ENCODE measurements at regions not wholly inside any gene's neighbourhood (a gene's known extent, or its start where the extent isn't known, plus 50 kb on each side); places are given as distances from the start of the nearest gene placed in this dataset.

DNA sequence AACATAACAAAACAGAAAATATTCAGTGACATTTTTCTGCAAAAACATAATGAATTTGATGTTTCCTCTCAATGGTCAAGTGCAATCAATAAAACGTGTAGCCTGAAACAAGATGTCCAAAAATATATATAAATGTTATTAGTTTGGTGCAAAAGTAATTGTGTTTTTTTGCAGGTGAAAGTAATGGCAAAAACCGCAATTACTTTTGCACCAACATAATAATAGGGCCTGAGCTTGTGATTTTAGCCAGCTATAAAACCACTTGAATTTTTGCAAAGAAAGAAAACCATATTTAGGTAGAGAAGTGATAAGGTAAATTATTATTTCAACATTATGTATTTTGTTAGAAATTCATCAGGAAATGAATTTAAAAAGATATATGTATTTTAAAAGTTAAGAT is 475.3 kb upstream of the AMOT start:
- H3K27ac Mint-ChIP-seq, result no peak overlapping the region
- no peak overlapping the region for H3K4me3 Mint-ChIP-seq
- H3K27me3 Mint-ChIP-seq, result no peaks in the 10 kb centered on the region
- H3K9me3 Mint-ChIP-seq, result no peaks in the 10 kb centered on the region
- no peaks in the 10 kb centered on the region for H3K4me1 Mint-ChIP-seq
- no peaks in the 10 kb centered on the region for H3K36me3 Mint-ChIP-seq (ENCODE audit: low read depth)
- ChIA-PET POLR2A (no interaction called here), CTCF (no interaction called here)
- DNase-seq, result no peak

DNA sequence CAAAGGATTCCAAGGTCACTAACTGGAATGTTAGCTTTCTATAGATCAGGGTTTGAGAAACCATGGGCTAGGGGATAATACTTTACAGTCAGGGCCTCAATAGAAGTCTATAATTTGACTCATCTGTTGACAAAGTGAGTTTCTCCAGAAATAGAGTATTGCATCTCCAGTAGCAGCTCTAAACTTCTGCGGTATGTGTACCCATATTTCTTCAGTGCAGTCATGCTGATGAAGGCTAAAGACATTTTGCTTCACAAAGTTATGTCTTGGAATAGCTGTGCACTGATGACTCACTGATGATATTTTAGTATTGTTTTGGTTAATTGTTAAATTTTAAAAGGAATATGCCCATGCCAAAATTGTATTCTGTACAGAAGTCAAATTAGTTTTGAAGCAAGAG is 464.9 kb upstream of the AMOT start:
- Mint-ChIP-seq H3K4me3 (no peak overlapping the region), H3K4me1 (no peaks in the 10 kb centered on the region), H3K27ac (no peak overlapping the region), H3K9me3 (no peaks in the 10 kb centered on the region), H3K27me3 (no peaks in the 10 kb centered on the region), H3K36me3 (ENCODE audit: low read depth) (no peaks in the 10 kb centered on the region)
- no peak for DNase-seq
- CTCF ChIA-PET, result no interaction called here
- POLR2A ChIA-PET, result no interaction called here

DNA sequence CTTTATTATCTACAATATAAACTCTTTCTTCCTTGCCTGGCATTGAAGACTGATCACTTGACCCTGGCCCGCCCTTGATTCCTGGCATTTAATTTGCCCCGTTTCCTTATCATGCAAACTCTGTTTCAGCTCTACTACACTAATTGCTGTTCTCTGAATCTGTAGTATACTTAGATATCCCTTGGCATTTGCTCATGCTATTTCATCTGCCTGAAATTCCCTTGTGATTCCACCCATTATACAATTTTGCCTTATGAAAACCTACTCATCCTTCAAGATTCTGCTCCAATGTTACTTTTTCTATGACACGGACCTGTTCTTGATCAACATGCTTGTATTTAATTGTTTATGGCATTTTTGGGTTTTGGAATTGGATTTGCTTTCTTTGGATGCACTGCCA is 459.9 kb upstream of the AMOT start:
- CTCF ChIA-PET, result no interaction called here
- Mint-ChIP-seq H3K36me3 (ENCODE audit: low read depth) (no peaks in the 10 kb centered on the region), H3K9me3 (peaks cover 4% of the 10 kb centered on the region), H3K4me1 (no peaks in the 10 kb centered on the region), H3K27ac (no peak overlapping the region), H3K27me3 (no peaks in the 10 kb centered on the region), H3K4me3 (no peak overlapping the region)
- no peak for DNase-seq
- POLR2A ChIA-PET, result no interaction called here

DNA sequence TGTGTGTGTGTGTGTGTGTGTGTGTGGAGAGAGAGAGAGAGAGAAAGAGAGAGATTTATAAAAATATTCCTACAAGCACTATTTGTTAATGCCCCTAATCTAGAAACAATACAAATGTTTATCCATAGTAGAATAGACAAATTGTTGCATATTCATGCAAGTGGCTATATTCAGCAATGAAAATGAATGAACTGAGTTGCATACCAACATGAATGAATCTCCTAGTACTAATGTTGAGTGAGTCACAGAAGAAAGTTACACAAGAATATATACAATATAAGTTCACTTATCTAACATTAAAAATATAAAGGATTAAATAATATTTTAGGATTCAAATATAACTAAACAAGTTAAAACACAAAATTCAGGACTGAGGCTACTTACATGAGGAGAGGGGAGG is 456.8 kb upstream of the AMOT start:
- no peak for DNase-seq
- no peaks in the 10 kb centered on the region for H3K36me3 Mint-ChIP-seq (ENCODE audit: low read depth)
- POLR2A ChIA-PET, result no interaction called here
- H3K9me3 Mint-ChIP-seq, result peaks cover 4% of the 10 kb centered on the region
- no peak overlapping the region for H3K4me3 Mint-ChIP-seq
- H3K27ac Mint-ChIP-seq, result no peak overlapping the region
- CTCF ChIA-PET, result no interaction called here
- H3K4me1 Mint-ChIP-seq, result no peaks in the 10 kb centered on the region
- H3K27me3 Mint-ChIP-seq, result no peaks in the 10 kb centered on the region

DNA sequence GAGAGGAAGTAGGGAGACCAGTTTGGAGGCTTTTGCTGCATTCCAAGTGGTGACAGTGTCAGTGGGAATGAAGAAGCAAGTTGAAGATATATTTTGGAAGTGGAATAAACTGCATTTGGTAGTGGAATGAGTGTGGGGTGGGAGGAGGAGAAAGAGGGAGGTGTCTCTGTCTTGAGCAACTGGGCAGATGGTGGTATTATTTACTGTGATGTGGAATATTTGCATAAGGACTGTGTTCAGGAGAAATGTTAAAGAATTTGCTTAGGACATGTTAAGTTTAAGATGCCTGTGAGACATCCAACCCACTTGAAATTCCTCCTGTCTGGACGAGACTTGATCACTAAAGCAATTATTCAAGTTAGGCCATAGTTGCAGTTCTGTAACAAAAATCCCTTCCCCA is 448.9 kb upstream of the AMOT start:
- Mint-ChIP-seq H3K36me3 (ENCODE audit: low read depth) (no peaks in the 10 kb centered on the region), H3K4me3 (no peak overlapping the region), H3K9me3 (no peaks in the 10 kb centered on the region), H3K4me1 (no peaks in the 10 kb centered on the region), H3K27ac (no peak overlapping the region), H3K27me3 (no peaks in the 10 kb centered on the region)
- DNase-seq, result no peak
- ChIA-PET CTCF (no interaction called here), POLR2A (no interaction called here)

DNA sequence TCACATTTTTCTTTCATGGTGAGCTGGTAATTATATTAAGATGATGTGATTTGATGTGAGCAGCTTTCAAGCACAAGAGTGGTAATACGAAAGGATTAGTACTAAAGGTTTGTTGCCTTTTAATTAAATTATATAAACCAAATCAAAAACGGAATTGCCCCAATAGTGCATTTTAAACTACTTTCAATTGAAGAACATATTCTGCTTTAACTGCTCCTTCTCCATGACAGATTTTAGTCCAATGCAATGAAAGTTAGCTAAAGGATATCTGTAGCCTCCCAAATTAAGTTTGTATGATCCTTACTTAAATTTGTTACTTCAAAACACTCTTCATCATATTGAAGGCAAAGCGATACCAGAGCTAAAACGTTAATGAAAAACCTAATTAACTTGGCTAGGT is 447.1 kb upstream of the AMOT start:
- no peak for DNase-seq
- H3K36me3 Mint-ChIP-seq (ENCODE audit: low read depth), result no peaks in the 10 kb centered on the region
- CTCF ChIA-PET, result no interaction called here
- H3K27me3 Mint-ChIP-seq, result no peaks in the 10 kb centered on the region
- POLR2A ChIA-PET, result no interaction called here
- H3K4me1 Mint-ChIP-seq, result no peaks in the 10 kb centered on the region
- H3K9me3 Mint-ChIP-seq, result no peaks in the 10 kb centered on the region
- no peak overlapping the region for H3K4me3 Mint-ChIP-seq
- no peak overlapping the region for H3K27ac Mint-ChIP-seq

DNA sequence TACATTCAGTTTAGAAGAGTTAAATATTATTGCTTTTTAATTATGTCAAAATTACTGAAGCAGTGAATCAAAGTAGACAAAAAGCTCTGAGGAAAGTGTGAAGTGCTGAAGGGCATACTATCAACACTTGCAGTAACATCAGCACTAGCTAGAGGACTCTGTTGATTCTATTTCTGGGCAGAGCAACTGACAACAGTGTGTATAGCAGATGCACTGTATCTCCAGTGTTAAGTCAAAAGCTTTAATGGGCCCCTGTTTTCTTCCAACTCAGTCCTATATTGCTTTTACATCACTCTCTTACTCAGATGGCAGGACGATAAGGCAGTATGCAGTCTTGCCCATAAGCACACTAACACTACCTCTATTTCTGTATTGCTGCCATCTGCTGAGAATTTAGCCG is 435.2 kb upstream of the AMOT start:
- no peak overlapping the region for H3K27ac Mint-ChIP-seq

DNA sequence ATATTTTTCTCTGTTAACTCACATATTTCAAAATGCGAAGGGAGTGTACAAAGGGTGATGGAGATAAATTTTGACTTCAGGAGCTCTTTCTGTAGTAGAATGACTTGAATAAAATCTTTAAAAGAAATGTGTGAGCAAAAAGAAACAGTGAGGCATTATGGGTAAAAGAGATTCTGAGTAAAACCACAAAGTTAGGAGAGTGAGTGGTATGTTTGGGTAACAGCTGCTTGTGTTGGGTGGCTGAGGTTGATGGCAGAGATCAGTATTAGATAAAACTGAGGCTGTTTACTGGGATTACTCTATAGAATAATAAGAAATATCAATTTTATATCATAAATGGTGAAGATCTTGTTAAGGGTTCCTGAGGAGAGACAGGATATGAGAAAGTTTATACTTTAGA is 434.2 kb upstream of the AMOT start:
- Mint-ChIP-seq H3K36me3 (ENCODE audit: low read depth) (no peaks in the 10 kb centered on the region), H3K9me3 (peaks cover 2% of the 10 kb centered on the region), H3K27me3 (no peaks in the 10 kb centered on the region), H3K4me3 (no peak overlapping the region), H3K4me1 (peaks cover 5% of the 10 kb centered on the region), H3K27ac (no peak overlapping the region)
- DNase-seq, result no peak
- ChIA-PET POLR2A (no interaction called here), CTCF (no interaction called here)

More for the DNA sequence above, 435.2 kb upstream of the AMOT start:
- Mint-ChIP-seq H3K36me3 (ENCODE audit: low read depth) (no peaks in the 10 kb centered on the region), H3K27me3 (no peaks in the 10 kb centered on the region), H3K4me1 (peaks cover 5% of the 10 kb centered on the region), H3K9me3 (peaks cover 2% of the 10 kb centered on the region), H3K4me3 (no peak overlapping the region)
- no peak for DNase-seq
- POLR2A ChIA-PET, result no interaction called here
- CTCF ChIA-PET, result no interaction called here

DNA sequence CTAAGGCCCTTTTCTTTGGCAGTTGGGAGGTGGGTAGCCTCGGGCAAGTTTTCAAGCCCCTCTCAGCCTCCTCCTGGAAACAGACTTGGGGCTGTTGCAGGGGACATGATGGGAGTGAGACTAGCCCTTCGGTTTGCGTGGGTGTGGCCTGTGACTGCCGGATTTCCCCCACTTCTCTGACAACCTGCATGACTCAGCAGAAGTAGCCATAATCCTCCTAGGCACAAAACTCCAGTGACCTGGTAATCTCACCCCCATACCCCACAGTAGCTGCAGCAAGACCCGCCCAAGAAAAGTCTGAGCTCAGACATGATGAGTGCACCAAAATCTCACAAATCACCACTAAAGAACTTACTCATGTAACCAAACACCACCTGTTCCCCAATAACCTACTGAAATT is 433.7 kb upstream of the AMOT start:
- H3K4me3 Mint-ChIP-seq, result no peak overlapping the region
- no peaks in the 10 kb centered on the region for H3K27me3 Mint-ChIP-seq
- no peaks in the 10 kb centered on the region for H3K36me3 Mint-ChIP-seq (ENCODE audit: low read depth)
- no peak for DNase-seq
- no peak overlapping the region for H3K27ac Mint-ChIP-seq
- CTCF ChIA-PET, result no interaction called here
- H3K4me1 Mint-ChIP-seq, result peaks cover 5% of the 10 kb centered on the region
- POLR2A ChIA-PET, result no interaction called here
- peaks cover 2% of the 10 kb centered on the region for H3K9me3 Mint-ChIP-seq

DNA sequence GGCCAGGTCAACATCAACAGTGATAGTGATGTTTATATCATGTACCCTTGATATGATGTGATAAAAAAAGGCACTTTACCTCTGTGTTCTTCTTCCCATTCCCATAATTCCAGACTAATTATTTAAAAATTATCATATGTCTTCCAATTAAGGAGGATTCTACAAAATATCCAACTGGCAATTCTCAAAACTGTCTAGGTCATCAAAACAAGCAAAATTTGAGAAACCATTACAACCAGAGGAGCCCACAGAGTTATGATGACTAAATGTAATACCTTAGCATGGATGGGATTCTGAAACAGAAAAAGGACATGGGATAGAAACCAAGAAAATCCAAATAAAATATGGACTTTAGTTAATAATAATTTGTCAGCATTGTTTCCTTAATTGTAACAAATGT is 428.6 kb upstream of the AMOT start:
- no peak overlapping the region for H3K27ac Mint-ChIP-seq
- POLR2A ChIA-PET, result no interaction called here
- no peaks in the 10 kb centered on the region for H3K27me3 Mint-ChIP-seq

DNA sequence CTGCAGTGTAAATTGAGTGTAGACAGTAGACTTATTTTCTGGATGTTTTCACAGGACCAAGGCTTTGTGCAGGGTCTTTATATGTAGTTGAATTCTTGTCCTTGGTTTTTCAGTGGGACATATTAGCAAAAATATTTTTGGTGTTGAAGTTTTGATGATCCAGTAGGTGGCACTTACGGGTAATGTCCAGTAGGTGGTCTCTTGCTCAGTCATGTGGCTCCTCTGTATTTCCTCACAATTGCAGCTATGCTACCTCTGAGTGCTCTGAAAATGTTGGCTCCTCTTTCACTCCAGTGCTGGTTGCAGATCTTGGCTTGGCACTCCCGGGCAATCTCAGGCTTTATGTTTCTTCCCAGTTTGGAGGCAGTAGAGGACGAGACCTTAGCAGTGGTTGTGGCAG is 419.8 kb upstream of the AMOT start:
- POLR2A ChIA-PET, result no interaction called here
- no peak overlapping the region for H3K27ac Mint-ChIP-seq
- no peaks in the 10 kb centered on the region for H3K4me1 Mint-ChIP-seq

More for the DNA sequence above, 428.6 kb upstream of the AMOT start:
- Mint-ChIP-seq H3K4me3 (no peak overlapping the region), H3K36me3 (ENCODE audit: low read depth) (no peaks in the 10 kb centered on the region), H3K4me1 (no peaks in the 10 kb centered on the region), H3K9me3 (no peaks in the 10 kb centered on the region)
- DNase-seq, result no peak
- CTCF ChIA-PET, result no interaction called here

DNA sequence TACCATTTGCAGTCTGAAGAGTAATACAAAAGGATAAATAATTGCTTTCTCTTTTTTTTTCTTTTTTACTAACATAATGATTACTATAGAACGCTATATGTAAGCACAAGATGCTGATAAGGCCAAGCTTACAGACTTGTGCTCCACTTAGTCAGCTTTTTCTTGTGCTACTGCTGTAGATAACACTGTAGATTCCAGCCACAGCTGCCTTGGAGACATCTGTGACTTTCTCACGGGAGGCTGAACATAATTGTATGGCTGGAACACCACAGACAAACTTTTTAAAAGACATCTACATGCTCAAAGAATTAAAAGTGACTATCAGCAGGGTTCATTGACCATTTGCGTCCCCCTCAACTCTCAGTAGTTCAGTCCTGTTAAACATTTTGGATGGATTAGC is 381.7 kb upstream of the AMOT start:
- Mint-ChIP-seq H3K4me3 (no peak overlapping the region), H3K4me1 (no peaks in the 10 kb centered on the region), H3K36me3 (ENCODE audit: low read depth) (no peaks in the 10 kb centered on the region), H3K27me3 (no peaks in the 10 kb centered on the region), H3K9me3 (no peaks in the 10 kb centered on the region), H3K27ac (no peak overlapping the region)
- DNase-seq, result no peak
- POLR2A ChIA-PET, result no interaction called here
- CTCF ChIA-PET, result no interaction called here

More for the DNA sequence above, 419.8 kb upstream of the AMOT start:
- no peak for DNase-seq
- Mint-ChIP-seq H3K36me3 (ENCODE audit: low read depth) (no peaks in the 10 kb centered on the region), H3K9me3 (no peaks in the 10 kb centered on the region), H3K4me3 (no peak overlapping the region), H3K27me3 (no peaks in the 10 kb centered on the region)
- CTCF ChIA-PET, result no interaction called here

DNA sequence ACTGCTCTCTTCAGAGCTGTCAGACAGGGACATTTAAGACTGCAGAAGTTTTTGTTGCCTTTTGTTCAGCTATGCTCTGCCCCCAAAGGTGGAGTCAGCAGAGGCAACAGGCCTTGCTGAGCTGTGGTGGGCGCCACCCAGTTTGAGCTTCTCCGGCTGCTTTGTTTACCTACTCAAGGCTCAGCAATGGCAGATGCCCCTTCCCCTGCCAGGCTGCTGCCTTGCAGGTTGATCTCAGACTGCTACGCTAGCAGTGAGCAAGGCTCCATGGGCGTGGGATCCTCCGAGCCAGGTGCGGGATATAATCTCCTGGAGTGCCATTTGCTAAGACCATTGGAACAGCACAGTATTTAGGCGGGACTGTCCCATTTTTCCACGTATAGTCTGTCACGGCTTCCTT is 371.4 kb upstream of the AMOT start:
- DNase-seq, result no peak
- no peaks in the 10 kb centered on the region for H3K36me3 Mint-ChIP-seq (ENCODE audit: low read depth)
- H3K27me3 Mint-ChIP-seq, result no peaks in the 10 kb centered on the region
- no peak overlapping the region for H3K27ac Mint-ChIP-seq
- H3K4me3 Mint-ChIP-seq, result no peak overlapping the region
- ChIA-PET CTCF (no interaction called here), POLR2A (no interaction called here)
- no peaks in the 10 kb centered on the region for H3K4me1 Mint-ChIP-seq
- no peaks in the 10 kb centered on the region for H3K9me3 Mint-ChIP-seq

DNA sequence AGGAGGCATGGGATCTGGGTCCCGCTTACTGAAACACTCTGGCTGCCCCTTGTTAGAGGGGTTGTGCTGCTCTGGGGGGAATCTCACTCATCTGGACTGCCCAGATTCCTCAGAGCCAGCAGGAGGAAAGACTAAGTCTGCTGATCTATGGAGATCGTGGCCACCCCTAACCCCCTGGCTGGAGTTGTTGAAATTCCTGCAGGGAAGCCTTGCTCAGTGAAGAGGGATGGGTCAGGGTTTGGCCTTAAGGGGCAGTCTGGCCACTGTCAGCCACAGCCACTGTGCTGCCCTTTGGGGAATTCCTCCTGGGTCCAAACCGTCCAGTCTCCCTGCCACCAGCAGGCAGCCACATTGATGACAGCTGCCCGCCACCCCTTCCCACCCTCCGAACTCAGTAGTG is 362.0 kb upstream of the AMOT start:
- Mint-ChIP-seq H3K4me3 (no peak overlapping the region), H3K27ac (no peak overlapping the region), H3K4me1 (no peaks in the 10 kb centered on the region), H3K36me3 (ENCODE audit: low read depth) (no peaks in the 10 kb centered on the region), H3K9me3 (no peaks in the 10 kb centered on the region), H3K27me3 (no peaks in the 10 kb centered on the region)
- ChIA-PET CTCF (no interaction called here), POLR2A (no interaction called here)
- no peak for DNase-seq

DNA sequence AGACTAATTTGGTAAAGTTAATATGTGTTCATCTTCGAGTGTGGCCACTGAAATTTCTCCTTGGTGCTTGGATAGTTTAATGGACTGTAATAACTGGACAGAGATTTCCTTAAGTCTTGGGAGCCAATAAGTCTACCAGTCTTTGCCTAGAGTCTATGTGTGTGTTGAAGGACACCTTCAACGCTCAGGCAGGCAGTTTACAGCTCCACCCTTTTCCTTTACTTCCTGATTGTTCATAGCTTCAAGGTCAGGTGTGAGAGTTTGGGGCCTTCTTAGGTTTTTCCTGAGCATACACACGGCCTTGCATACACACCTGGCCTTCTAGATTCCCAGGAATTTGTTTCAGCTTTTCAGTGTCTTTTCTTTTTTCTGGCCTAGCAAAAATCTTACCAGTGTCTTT is 355.3 kb upstream of the AMOT start:
- Mint-ChIP-seq H3K9me3 (no peaks in the 10 kb centered on the region), H3K4me3 (no peak overlapping the region), H3K4me1 (no peaks in the 10 kb centered on the region), H3K27me3 (no peaks in the 10 kb centered on the region), H3K27ac (no peak overlapping the region), H3K36me3 (ENCODE audit: low read depth) (no peaks in the 10 kb centered on the region)
- no peak for DNase-seq
- ChIA-PET CTCF (no interaction called here), POLR2A (no interaction called here)
